HUES48 (cell line): ENCODE measurements at regions not wholly inside any gene's neighbourhood (a gene's known extent, or its start where the extent isn't known, plus 50 kb on each side); places are given as distances from the start of the nearest gene placed in this dataset.
A peak's percentile ranks its signal among the peaks of the same experiment; 100 is the strongest.

Experiments
- H3K27ac ChIP-seq: one replicate; pipeline ENCODE4 v1.7.0; 2013; ENCODE audit warnings: low read depth, low read length, inconsistent platforms
- H3K27me3 ChIP-seq: 2 replicates; pipeline ENCODE4 v1.6.1; 2013; ENCODE audit warnings: mild to moderate bottlenecking, low read length; ENCODE audit not compliant: control insufficient read depth, insufficient read depth
- H3K36me3 ChIP-seq: 2 replicates; pipeline ENCODE4 v1.6.1; 2013; ENCODE audit warnings: low read length; ENCODE audit not compliant: control insufficient read depth, insufficient read depth
- H3K4me1 ChIP-seq: 2 replicates; pipeline ENCODE4 v1.6.1; 2013; ENCODE audit warnings: mild to moderate bottlenecking, low read length; ENCODE audit not compliant: control insufficient read depth, insufficient read depth
- H3K4me3 ChIP-seq: 2 replicates; pipeline ENCODE4 v1.5.1; 2013; ENCODE audit warnings: mild to moderate bottlenecking, low read depth, low read length
- H3K9ac ChIP-seq: 2 replicates; pipeline ENCODE4 v1.6.1; 2013; ENCODE audit warnings: mild to moderate bottlenecking, low read depth, low read length, moderate library complexity
- H3K9me3 ChIP-seq: 2 replicates; pipeline ENCODE4 v1.6.1; 2013; ENCODE audit warnings: low read length; ENCODE audit not compliant: control insufficient read depth, insufficient read depth

- Histone ChIP-seq H3K9me3 (no peaks in the 10 kb centered on the region), H3K4me3 (no peak overlapping the region), H3K27me3 (no peaks in the 10 kb centered on the region), H3K36me3 (no peaks in the 10 kb centered on the region), H3K4me1 (no peaks in the 10 kb centered on the region), H3K27ac (no peak overlapping the region), H3K9ac (no peak overlapping the region)
These were observed 494.3 kb downstream of the TRHDE start for GRCh38 chr12:72766517-72766916.

GRCh38 chr12:72774023-72774422 is 501.9 kb downstream of the TRHDE start:
- Histone ChIP-seq H3K9me3 (no peaks in the 10 kb centered on the region), H3K9ac (no peak overlapping the region), H3K36me3 (no peaks in the 10 kb centered on the region), H3K4me1 (no peaks in the 10 kb centered on the region), H3K27ac (no peak overlapping the region), H3K4me3 (no peak overlapping the region), H3K27me3 (no peaks in the 10 kb centered on the region)

- Histone ChIP-seq H3K27ac (no peak overlapping the region), H3K4me3 (no peak overlapping the region), H3K27me3 (no peaks in the 10 kb centered on the region), H3K36me3 (no peaks in the 10 kb centered on the region), H3K9me3 (no peaks in the 10 kb centered on the region), H3K9ac (no peak overlapping the region), H3K4me1 (no peaks in the 10 kb centered on the region)
These were observed 505.6 kb downstream of the TRHDE start for GRCh38 chr12:72777806-72778205.

GRCh38 chr12:72790273-72790672 is 518.1 kb downstream of the TRHDE start:
- no peak overlapping the region for H3K27ac ChIP-seq
- no peaks in the 10 kb centered on the region for H3K4me1 ChIP-seq
- H3K36me3 ChIP-seq: no peaks in the 10 kb centered on the region
- 0 out of 2 replicates have a peak, but pooled peaks cover 1% of the 10 kb centered on the region for H3K9me3 ChIP-seq
- no peak overlapping the region for H3K4me3 ChIP-seq
- no peak overlapping the region for H3K9ac ChIP-seq
- no peaks in the 10 kb centered on the region for H3K27me3 ChIP-seq

- Histone ChIP-seq H3K36me3 (no peaks in the 10 kb centered on the region), H3K4me3 (no peak overlapping the region), H3K9me3 (peaks cover 4% of the 10 kb centered on the region; the same call in 1 of the 2 replicates), H3K4me1 (no peaks in the 10 kb centered on the region), H3K27me3 (no peaks in the 10 kb centered on the region), H3K27ac (no peak overlapping the region), H3K9ac (no peak overlapping the region)
These were observed 520.7 kb downstream of the TRHDE start for GRCh38 chr12:72792889-72793288.

GRCh38 chr12:72793796-72794195 is 521.6 kb downstream of the TRHDE start:
- Histone ChIP-seq H3K9ac (no peak overlapping the region), H3K27me3 (no peaks in the 10 kb centered on the region), H3K27ac (no peak overlapping the region), H3K36me3 (no peaks in the 10 kb centered on the region), H3K4me1 (no peaks in the 10 kb centered on the region), H3K9me3 (peaks cover 4% of the 10 kb centered on the region; the same call in 1 of the 2 replicates), H3K4me3 (no peak overlapping the region)

GRCh38 chr12:72815421-72815820 is 543.3 kb downstream of the TRHDE start:
- H3K36me3 ChIP-seq: no peaks in the 10 kb centered on the region
- H3K9me3 ChIP-seq: peaks cover 27% of the 10 kb centered on the region
- peaks cover 12% of the 10 kb centered on the region; the same call in 1 of the 2 replicates for H3K4me1 ChIP-seq
- peak overlapping the region; percentile 27 for H3K27ac ChIP-seq
- H3K27me3 ChIP-seq: no peaks in the 10 kb centered on the region
- no peak overlapping the region for H3K4me3 ChIP-seq
- no peak overlapping the region for H3K9ac ChIP-seq

- H3K9me3 ChIP-seq: no peaks in the 10 kb centered on the region
- no peaks in the 10 kb centered on the region for H3K27me3 ChIP-seq
- H3K27ac ChIP-seq: no peak overlapping the region
- no peaks in the 10 kb centered on the region for H3K36me3 ChIP-seq
- no peak overlapping the region for H3K9ac ChIP-seq
- no peak overlapping the region for H3K4me3 ChIP-seq
- peaks cover 13% of the 10 kb centered on the region for H3K4me1 ChIP-seq
These were observed 556.6 kb downstream of the TRHDE start for GRCh38 chr12:72828662-72829324.

GRCh38 chr12:72829838-72830237 is 557.7 kb downstream of the TRHDE start:
- no peaks in the 10 kb centered on the region for H3K9me3 ChIP-seq
- H3K9ac ChIP-seq: no peak overlapping the region
- no peak overlapping the region for H3K4me3 ChIP-seq
- H3K27me3 ChIP-seq: no peaks in the 10 kb centered on the region
- H3K4me1 ChIP-seq: peaks cover 15% of the 10 kb centered on the region
- no peaks in the 10 kb centered on the region for H3K36me3 ChIP-seq
- H3K27ac ChIP-seq: no peak overlapping the region

- Histone ChIP-seq H3K27ac (no peak overlapping the region), H3K9ac (no peak overlapping the region), H3K4me3 (no peak overlapping the region), H3K9me3 (no peaks in the 10 kb centered on the region; the same call in 1 of the 2 replicates), H3K4me1 (peaks cover 15% of the 10 kb centered on the region), H3K27me3 (no peaks in the 10 kb centered on the region), H3K36me3 (no peaks in the 10 kb centered on the region)
These were observed 559.9 kb downstream of the TRHDE start for GRCh38 chr12:72832024-72832423.

GRCh38 chr12:72836194-72836593 is 564.0 kb downstream of the TRHDE start:
- Histone ChIP-seq H3K4me3 (no peak overlapping the region), H3K9me3 (no peaks in the 10 kb centered on the region; the same call in 1 of the 2 replicates), H3K9ac (no peak overlapping the region), H3K27me3 (no peaks in the 10 kb centered on the region), H3K4me1 (peaks cover 9% of the 10 kb centered on the region), H3K36me3 (no peaks in the 10 kb centered on the region), H3K27ac (no peak overlapping the region)
